Left renal pelvis (tissue), 4 donors: ENCODE measurements at regions not wholly inside any gene's neighbourhood (a gene's known extent, or its start where the extent isn't known, plus 50 kb on each side); places are given as distances from the start of the nearest gene placed in this dataset.
"Not testable (repeated sequence)": the region's sequence is repeated elsewhere in the genome, so short reads cannot be mapped to it uniquely, and the experiment has no call there.

Experiments used
- DNase-seq, 4 donors: peaks; one replicate each; pipeline ENCODE4 v3.0.0-alpha.2; 2013; ENCODE audit warnings: low read depth in 4 of 4, low spot score in 3 of 4

GRCh38 chr20:60095456-60095855, 137.2 kb downstream of the CDH26 start:
- DNase-seq = no peak

- no peak for DNase-seq
Observed at GRCh38 chr20:60096166-60096565, 137.9 kb downstream of the CDH26 start.

- DNase-seq = no peak
Observed at GRCh38 chr20:60097285-60097684, 139.1 kb downstream of the CDH26 start.

- no peak for DNase-seq
Observed at GRCh38 chr20:60100780-60101179, 142.6 kb downstream of the CDH26 start.

DNA sequence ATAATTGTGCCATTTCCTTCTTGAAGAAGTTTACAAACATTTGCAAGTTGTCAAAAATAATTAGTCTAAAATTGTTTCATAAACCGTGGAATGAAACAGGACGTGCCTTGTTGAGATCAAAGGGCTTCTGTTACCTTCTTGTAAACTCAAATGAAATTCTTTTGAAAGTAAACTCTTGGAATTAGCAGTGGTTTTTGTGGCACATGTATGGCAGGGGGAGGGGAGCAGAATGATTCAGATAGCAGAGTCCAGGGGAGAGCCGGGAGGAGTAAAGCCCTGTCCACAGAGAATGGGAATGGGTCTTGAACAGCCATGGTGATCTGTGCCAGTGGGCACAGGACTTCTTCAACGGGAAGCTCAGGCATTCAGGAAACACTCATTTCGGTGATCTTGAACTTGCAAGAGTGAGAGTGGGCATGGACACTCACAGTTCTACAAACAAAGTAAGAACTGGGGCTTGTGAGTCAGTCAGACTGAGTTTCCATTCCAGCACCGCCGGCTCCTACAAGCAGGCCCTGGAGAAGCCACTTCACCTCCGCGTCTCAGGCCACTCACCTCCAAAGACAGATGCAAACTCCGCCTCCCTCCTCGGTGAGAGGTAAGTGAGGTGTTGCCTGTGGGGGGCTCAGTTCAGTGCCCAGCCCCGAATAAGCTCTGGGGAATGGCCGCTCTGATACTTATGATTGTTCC, 143.1 kb downstream of the CDH26 start:
- no peak for DNase-seq

GRCh38 chr20:60101891-60102281, 143.7 kb downstream of the CDH26 start:
- no peak for DNase-seq

GRCh38 chr20:60102665-60103210, 144.5 kb downstream of the CDH26 start:
- no peak for DNase-seq

GRCh38 chr20:60104993-60105803, 147.0 kb downstream of the CDH26 start:
- DNase-seq = no peak

DNA sequence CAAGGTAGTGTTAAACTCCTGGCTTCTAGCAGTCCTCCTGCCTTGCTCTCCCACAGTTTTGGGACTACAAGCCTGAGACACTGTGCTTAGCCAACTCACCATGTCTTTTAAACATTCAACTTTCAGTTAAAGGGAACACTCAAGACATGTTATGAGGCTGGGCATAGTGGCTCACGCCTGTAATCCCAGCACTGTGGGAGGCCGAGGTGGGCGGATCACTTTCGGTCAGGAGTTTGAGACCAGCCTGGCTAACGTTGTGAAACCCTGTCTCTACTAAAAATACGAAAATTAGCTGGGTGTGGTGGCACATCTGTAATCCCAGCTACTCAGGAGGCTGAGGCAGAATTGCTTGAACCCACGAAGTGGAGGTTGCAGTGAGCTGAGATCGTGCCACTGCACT, 148.0 kb downstream of the CDH26 start:
- not testable (repeated sequence) for DNase-seq

GRCh38 chr20:60107621-60108390, 149.6 kb downstream of the CDH26 start:
- no peak for DNase-seq

DNA sequence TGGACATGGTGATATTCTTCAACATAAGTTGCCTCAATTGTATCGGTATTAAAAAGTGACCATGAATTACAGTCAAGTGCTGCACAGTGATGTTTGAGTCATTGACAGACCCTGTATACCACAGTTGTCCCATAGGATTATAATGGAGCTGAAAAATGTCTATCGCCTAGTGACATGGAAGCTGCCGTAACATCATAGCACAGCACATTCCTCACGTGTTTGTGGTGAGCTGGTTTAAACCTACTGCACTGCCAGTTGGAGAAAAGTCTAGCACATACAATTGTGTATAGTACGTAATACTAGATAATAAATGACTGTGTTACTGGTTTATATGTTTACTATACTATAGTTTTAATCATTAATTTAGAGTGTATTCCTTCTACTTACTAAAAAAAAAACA, 150.2 kb downstream of the CDH26 start:
- DNase-seq = no peak

DNA sequence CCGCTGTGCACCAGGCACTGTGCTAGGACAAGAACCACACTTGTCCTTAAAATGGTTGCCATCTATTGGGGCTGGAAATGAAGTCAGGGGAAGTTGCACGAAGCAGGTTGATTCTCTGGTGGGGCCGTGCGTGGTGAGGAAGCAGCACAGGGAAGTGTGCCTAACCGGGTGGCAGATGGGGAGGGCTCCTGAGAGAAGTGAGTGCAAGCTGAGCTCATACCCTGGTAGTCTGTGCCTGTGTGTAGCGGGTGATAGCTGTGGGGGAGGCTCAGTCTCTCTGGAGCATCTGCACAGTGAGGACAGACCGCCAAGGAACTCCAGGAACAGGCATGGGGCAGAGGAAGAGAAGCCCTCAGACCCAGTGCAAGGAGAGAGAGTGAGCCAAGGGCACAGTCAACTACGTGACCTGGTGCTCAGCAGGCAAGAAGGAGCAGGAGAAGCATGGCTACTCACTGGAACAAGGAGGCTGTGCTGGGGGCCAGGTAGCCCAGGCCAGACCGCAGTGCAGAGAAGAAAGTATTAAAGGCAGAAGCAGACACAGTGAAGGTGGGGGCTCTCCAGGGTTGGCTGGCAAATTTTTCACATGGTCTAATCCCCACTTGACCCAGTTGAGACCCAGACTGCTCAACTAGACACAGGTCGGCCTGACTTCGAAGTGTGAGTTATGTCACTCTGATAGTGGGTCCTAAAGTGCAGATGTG, 155.0 kb downstream of the CDH26 start:
- no peak for DNase-seq

DNA sequence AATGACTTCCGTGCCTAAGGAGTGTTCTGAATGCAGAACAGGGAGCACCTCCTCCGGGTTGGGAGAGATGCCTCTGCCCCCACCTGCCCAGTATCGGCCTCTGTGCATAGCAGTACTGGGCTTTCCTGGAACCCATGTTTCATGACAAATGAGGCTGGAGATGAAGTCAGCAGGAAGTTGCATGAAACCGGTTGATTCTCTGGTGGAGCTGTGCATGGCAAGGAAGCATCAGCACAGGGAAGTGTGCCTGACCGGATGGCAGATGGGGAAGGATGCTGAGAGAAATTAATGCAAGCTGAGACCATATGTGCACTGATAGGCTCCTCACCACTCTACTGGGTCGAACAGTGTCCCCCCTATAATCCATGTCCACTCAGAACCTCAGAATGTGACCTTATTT, 155.5 kb downstream of the CDH26 start:
- no peak for DNase-seq

GRCh38 chr20:60115451-60115850, 157.2 kb downstream of the CDH26 start:
- DNase-seq = no peak

DNA sequence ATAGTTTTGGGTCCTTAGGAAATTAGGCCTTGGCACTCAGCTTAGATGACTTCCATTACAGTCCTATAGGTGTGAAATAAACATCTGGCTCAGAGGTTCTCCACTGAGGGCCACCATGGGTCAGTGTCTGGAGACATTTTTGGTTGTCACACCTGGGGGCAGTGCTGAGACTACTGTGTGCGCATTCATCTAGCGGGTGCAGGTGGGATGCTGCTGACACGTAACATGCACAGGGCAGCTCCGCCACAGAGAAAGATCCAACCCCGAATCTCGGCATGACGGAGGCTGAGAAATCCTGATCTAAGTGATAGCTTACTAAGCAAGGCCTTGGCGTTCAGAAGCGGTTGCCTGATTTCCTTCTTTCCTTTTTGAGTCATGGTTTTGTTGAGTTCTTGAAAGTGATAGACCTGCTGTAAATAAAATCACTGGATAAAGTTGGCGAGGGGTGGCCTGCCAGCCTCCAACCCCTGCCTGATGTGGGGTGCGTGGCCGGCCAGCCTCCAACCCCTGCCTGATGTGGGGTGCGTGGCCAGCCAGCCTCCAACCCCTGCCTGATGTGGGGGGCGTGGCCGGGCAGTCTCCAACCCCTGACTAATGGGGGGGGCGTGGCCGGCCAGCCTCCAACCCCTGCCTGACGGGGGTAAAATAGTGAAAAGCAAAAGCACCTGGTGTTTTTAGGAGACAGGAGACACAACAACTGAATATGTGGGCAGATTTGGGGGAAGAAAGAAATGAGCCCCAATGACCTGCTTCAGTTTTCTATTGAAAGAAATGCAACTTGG, 158.1 kb downstream of the CDH26 start:
- no peak for DNase-seq

- DNase-seq = no peak
Observed at GRCh38 chr20:60117065-60117464, 158.8 kb downstream of the CDH26 start.

GRCh38 chr20:60121903-60122302, 163.7 kb downstream of the CDH26 start:
- DNase-seq = no peak

GRCh38 chr20:60122671-60123070, 164.4 kb downstream of the CDH26 start:
- no peak for DNase-seq

DNA sequence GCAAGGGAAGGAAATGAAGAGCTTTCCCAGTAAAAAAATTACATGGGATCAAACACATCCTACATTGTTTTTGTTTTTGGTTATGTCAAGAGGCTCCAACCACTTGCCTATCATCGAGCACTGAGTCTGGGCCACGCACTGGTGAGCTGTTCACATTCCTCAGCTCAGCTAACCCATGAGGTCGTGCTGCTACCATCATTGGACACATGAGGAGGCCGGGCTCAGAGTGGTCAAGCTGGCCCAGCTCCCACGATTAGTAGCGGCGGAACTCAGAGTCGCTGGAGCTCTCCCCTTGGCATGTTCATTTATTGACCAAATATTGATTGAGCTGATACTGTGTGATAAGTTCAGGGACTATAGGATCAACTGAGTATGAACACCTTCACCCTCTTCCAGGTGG, 164.9 kb downstream of the CDH26 start:
- DNase-seq = no peak

GRCh38 chr20:60123652-60124051, 165.4 kb downstream of the CDH26 start:
- DNase-seq = no peak
